Uterus (tissue), 2 donors: ENCODE measurements at regions not wholly inside any gene's neighbourhood (a gene's known extent, or its start where the extent isn't known, plus 50 kb on each side); places are given as distances from the start of the nearest gene placed in this dataset.

Experiments
- POLR2A ChIP-seq, 2 donors: fragments of 450-650 bp; IDR thresholded peaks; one replicate each; pipeline ENCODE4 v1.6.1; 2016; ENCODE audit warnings: antibody characterized with exemption in 2 of 2, mild to moderate bottlenecking in 1 of 2, moderate library complexity in 1 of 2
- TF ChIP-seq, protein P1 (sequence below), 4 experiments: fragments of 200-600 bp in 2 of 4; fragments of 450-650 bp in 2 of 4; sonication (generic) in 2 of 4; IDR thresholded peaks; one replicate each; pipeline ENCODE4 v1.5.1; 2016 to 2019; ENCODE audit warnings: antibody characterized with exemption in 4 of 4, mild to moderate bottlenecking in 2 of 4, moderate library complexity in 1 of 4

DNA sequence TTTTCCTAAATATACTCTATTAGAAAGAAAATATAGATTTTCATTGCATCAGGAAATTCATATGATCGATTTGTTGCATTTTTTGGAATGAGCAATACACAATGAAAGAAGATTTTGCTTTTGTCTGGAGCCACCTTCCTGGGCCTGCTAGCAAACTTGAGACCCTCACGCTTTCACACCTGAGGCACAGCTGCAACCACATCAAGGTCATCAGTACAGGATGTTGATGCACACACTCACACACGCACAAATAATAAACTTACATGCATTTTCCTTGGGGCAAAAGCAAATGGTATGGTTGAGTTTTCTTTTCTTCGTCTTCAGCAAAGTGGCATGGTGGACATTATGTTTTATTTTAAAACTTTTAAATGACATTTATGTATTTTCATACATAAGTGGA, 64.8 kb upstream of the SATB1 start:
- TF ChIP-seq, protein P1, sequence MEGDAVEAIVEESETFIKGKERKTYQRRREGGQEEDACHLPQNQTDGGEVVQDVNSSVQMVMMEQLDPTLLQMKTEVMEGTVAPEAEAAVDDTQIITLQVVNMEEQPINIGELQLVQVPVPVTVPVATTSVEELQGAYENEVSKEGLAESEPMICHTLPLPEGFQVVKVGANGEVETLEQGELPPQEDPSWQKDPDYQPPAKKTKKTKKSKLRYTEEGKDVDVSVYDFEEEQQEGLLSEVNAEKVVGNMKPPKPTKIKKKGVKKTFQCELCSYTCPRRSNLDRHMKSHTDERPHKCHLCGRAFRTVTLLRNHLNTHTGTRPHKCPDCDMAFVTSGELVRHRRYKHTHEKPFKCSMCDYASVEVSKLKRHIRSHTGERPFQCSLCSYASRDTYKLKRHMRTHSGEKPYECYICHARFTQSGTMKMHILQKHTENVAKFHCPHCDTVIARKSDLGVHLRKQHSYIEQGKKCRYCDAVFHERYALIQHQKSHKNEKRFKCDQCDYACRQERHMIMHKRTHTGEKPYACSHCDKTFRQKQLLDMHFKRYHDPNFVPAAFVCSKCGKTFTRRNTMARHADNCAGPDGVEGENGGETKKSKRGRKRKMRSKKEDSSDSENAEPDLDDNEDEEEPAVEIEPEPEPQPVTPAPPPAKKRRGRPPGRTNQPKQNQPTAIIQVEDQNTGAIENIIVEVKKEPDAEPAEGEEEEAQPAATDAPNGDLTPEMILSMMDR (IDR thresholded peaks at IDR 0.05), result no peak
- no peak for TF ChIP-seq POLR2A (IDR thresholded peaks at IDR 0.05)
